Erythroblast (primary cell): ENCODE measurements at regions not wholly inside any gene's neighbourhood (a gene's known extent, or its start where the extent isn't known, plus 50 kb on each side); places are given as distances from the start of the nearest gene placed in this dataset.

Experiments used
- GATA1 ChIP-seq: IDR thresholded peaks from 2 replicates; pipeline ENCODE4 v1.6.1; 2011; ENCODE audit warnings: low read depth, mild to moderate bottlenecking, control low read depth, low read length, moderate library complexity
- POLR2A ChIP-seq: IDR thresholded peaks from 2 replicates; pipeline ENCODE4 v1.6.1; 2011; ENCODE audit warnings: mild to moderate bottlenecking, low read length

DNA sequence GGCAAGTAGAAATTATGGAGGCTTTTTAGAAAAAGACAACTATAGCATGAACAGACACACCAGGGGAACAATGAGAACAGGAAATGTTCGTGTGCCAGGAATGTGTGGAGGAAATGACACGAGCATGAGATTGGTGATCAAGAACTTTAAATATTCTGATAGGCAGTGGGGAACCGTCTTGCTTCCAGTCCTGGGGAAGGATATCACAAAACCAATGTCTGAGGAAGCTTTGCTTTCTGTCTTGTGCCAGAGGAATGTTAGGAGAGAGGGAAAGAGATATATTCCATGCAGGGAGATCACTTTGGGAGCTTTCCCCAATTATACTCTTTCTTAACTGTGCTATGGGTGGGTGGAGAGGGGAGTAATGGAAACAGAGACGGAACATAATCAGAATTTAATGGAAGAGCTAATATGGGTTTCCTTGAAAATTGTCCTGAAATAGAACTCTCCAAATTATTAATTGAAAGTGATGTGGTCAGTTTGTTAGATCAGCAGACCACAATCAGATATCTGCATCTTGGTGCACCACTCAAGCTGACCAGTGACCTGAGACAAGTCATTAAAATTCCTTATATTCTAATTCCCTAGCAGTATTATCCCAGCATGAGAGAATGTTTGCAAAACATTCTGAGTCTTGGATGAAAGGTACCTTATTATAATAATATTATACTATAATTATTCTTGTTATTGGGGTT lies 178.2 kb downstream of the SOX4 start:
- TF ChIP-seq POLR2A (no peak), GATA1 (no peak)
